ENCODE measurements at regions not wholly inside any gene's neighbourhood (a gene's known extent, or its start where the extent isn't known, plus 50 kb on each side); places are given as distances from the start of the nearest gene placed in this dataset.

GRCh38 chr4:102440498-102440897 lies 60.7 kb upstream of the NFKB1 start:
- DNase-seq (ENCODE audit: low read depth in 2 of 2): no peak

GRCh38 chr4:102441978-102442911 lies 58.9 kb upstream of the NFKB1 start:
- DNase-seq (ENCODE audit: low read depth in 2 of 2): no peak

- DNase-seq (ENCODE audit: low read depth in 2 of 2): no peak
These were observed 56.4 kb upstream of the NFKB1 start for GRCh38 chr4:102444752-102445151.

GRCh38 chr4:102445213-102445612 lies 55.9 kb upstream of the NFKB1 start:
- DNase-seq (ENCODE audit: low read depth in 2 of 2): no peak

GRCh38 chr4:102447413-102447812 lies 53.7 kb upstream of the NFKB1 start:
- no peak for DNase-seq (ENCODE audit: low read depth in 2 of 2)

GRCh38 chr4:102449751-102450352 lies 51.3 kb upstream of the NFKB1 start:
- DNase-seq (ENCODE audit: low read depth in 2 of 2): peak; percentile 52 to 69

- DNase-seq (ENCODE audit: low read depth in 2 of 2): no peak
These were observed 49.9 kb upstream of the NFKB1 start for GRCh38 chr4:102451266-102451665.
